HCT116 (cell line): ENCODE measurements at regions not wholly inside any gene's neighbourhood (a gene's known extent, or its start where the extent isn't known, plus 50 kb on each side); places are given as distances from the start of the nearest gene placed in this dataset.
A peak's percentile ranks its signal among the peaks of the same experiment; 100 is the strongest.

Experiments
- ATAC-seq: fragments of 200-7000 bp; cut with Tn5 transposase; 2 replicates; pipeline ENCODE4 v1.9.1; 2020; ENCODE audit warnings: mild to moderate bottlenecking, moderate library complexity
- BruUV-seq: library from RNA; stranded (reverse); fragments of 400-500 nt; replicated peaks from 2 replicates; lab custom pipeline; 2021; lab: Mats Ljungman, UMichigan
- CTCF ChIA-PET: fragments of 300-600 bp; sonication (Branson Sonifier 250); formaldehyde crosslinking; loops from one replicate; lab custom pipeline; 2021; ENCODE audit warnings: antibody characterized with exemption; lab: Charles Lee
- POLR2A ChIA-PET: fragments of 300-600, 350-600 bp; sonication (Branson Sonifier 250); formaldehyde crosslinking; loops from one replicate; lab custom pipeline; 2021; ENCODE audit warnings: antibody characterized with exemption; lab: Charles Lee
- RAD21 ChIA-PET, 2 experiments: fragments of 300-600 bp; sonication (Branson Sonifier 250); formaldehyde crosslinking; loops; one replicate each; lab custom pipeline; 2023; ENCODE audit warnings: low total read pairs in 2 of 2; ENCODE audit not compliant: uncharacterized antibody in 2 of 2, unreplicated experiment in 2 of 2, low non-redundant PET in 1 of 2; lab: Charles Lee
- DNase-seq: peaks from one replicate; pipeline ENCODE4 v3.0.0-alpha.2; 2010; ENCODE audit warnings: low read depth, low spot score
- H2AFZ ChIP-seq: fragments of 200-600 bp; shearing (Covaris generic), sonication (generic); 2 replicates; pipeline ENCODE4 v1.6.1; 2017; ENCODE audit warnings: low read depth, mixed run types, mixed read lengths, antibody characterized with exemption, low read length; ENCODE audit not compliant: poor library complexity, severe bottlenecking
- H3K27ac ChIP-seq: 2 replicates; pipeline ENCODE4 v1.5.1; 2012; ENCODE audit warnings: low read depth, low read length
- H3K27me3 ChIP-seq: fragments of 200-600 bp; sonication (generic); 2 replicates; pipeline ENCODE4 v1.6.1; 2016; ENCODE audit warnings: mixed run types, low read length, mixed read lengths; ENCODE audit not compliant: insufficient read depth
- H3K36me3 ChIP-seq, 2 experiments: fragments of 200-500 bp in 1 of 2; fragments of 200-600 bp in 1 of 2; sonication (Bioruptor generic) in 1 of 2; sonication (generic) in 1 of 2; 2 replicates each; pipeline versions ENCODE4 v1.5.1 to v1.6.1; 2014 to 2016; ENCODE audit warnings: low read length in 2 of 2, inconsistent platforms in 1 of 2, mixed read lengths in 1 of 2, mixed run types in 1 of 2; ENCODE audit not compliant: insufficient read depth in 2 of 2, control insufficient read depth in 1 of 2
- H3K4me1 ChIP-seq, 2 experiments: fragments of 200-600 bp in 1 of 2; sonication (generic) in 1 of 2; 2 replicates each; pipeline versions ENCODE4 v1.5.1 to v1.6.1; 2012 to 2017; ENCODE audit warnings: low read length in 2 of 2, inconsistent platforms in 1 of 2, mild to moderate bottlenecking in 1 of 2, mixed read lengths in 1 of 2, mixed run types in 1 of 2, moderate library complexity in 1 of 2; ENCODE audit not compliant: insufficient read depth in 2 of 2, control insufficient read depth in 1 of 2
- H3K4me2 ChIP-seq: fragments of 200-600 bp; sonication (generic); 2 replicates; pipeline ENCODE4 v1.6.1; 2017; ENCODE audit warnings: mixed run types, low read length, mixed read lengths
- H3K4me3 ChIP-seq, 2 experiments: fragments of 200-600 bp in 1 of 2; sonication (generic) in 1 of 2; replicated peaks in 1 of 2; 2 replicates each; pipeline ENCODE4 v1.5.1; 2011 to 2016; ENCODE audit warnings: low read length in 2 of 2, control low read depth in 1 of 2, low read depth in 1 of 2, mild to moderate bottlenecking in 1 of 2, mixed read lengths in 1 of 2, mixed run types in 1 of 2
- H3K79me2 ChIP-seq: fragments of 200-600 bp; sonication (generic); 2 replicates; pipeline ENCODE4 v1.6.1; 2017; ENCODE audit warnings: mild to moderate bottlenecking, mixed run types, low read length, moderate library complexity, mixed read lengths; ENCODE audit not compliant: insufficient read depth
- H3K9ac ChIP-seq: fragments of 200-600 bp; sonication (generic); 2 replicates; pipeline ENCODE4 v1.6.1; 2016; ENCODE audit warnings: low read length, mixed read lengths
- H3K9me2 ChIP-seq: fragments of 200-600 bp; sonication (generic), shearing (Covaris generic); 2 replicates; pipeline ENCODE4 v1.6.1; 2017; ENCODE audit warnings: mixed run types, mild to moderate bottlenecking, moderate library complexity; ENCODE audit not compliant: insufficient read depth
- H3K9me3 ChIP-seq, 2 experiments: fragments of 200-500 bp in 1 of 2; fragments of 200-600 bp in 1 of 2; sonication (Bioruptor generic) in 1 of 2; sonication (generic) in 1 of 2; 2 replicates each; pipeline ENCODE4 v1.6.1; 2014 to 2017; ENCODE audit warnings: low read length in 2 of 2, mixed read lengths in 2 of 2, inconsistent platforms in 1 of 2, low read depth in 1 of 2, mild to moderate bottlenecking in 1 of 2, mixed run types in 1 of 2, moderate library complexity in 1 of 2; ENCODE audit not compliant: control insufficient read depth in 1 of 2, insufficient read depth in 1 of 2
- H4K20me1 ChIP-seq: fragments of 200-600 bp; sonication (generic), shearing (Covaris generic); 2 replicates; pipeline ENCODE4 v1.6.1; 2017; ENCODE audit warnings: mixed run types, mild to moderate bottlenecking, moderate library complexity; ENCODE audit not compliant: insufficient read depth
- ATF3 ChIP-seq: IDR thresholded peaks from 2 replicates; pipeline ENCODE4 v1.6.1; 2012
- CBX3 ChIP-seq: IDR thresholded peaks from 2 replicates; pipeline ENCODE4 v1.6.1; 2012; ENCODE audit warnings: low read depth
- CEBPB ChIP-seq: IDR thresholded peaks from 2 replicates; pipeline ENCODE4 v1.6.1; 2012; ENCODE audit warnings: low read depth
- CTCF ChIP-seq, 3 experiments: fragments of 200-600 bp in 1 of 3; sonication (generic) in 1 of 3; IDR thresholded peaks in 2 of 3; conservative IDR thresholded peaks in 1 of 3; 2 replicates each; pipeline ENCODE4 v1.5.1; 2012 to 2017; ENCODE audit warnings: low read depth in 2 of 3, low read length in 2 of 3, antibody characterized with exemption in 1 of 3, borderline replicate concordance in 1 of 3, control low read depth in 1 of 3, mild to moderate bottlenecking in 1 of 3, mixed read lengths in 1 of 3, mixed run types in 1 of 3, moderate library complexity in 1 of 3; ENCODE audit not compliant: insufficient read depth in 1 of 3
- EGR1 ChIP-seq: IDR thresholded peaks from 2 replicates; pipeline ENCODE4 v1.6.1; 2012; ENCODE audit warnings: low read depth
- EZH2 ChIP-seq: fragments of 200-600 bp; sonication (generic); IDR thresholded peaks from 2 replicates; pipeline ENCODE4 v1.6.1; 2017; ENCODE audit warnings: antibody characterized with exemption, mixed run types
- EZH2phosphoT487 ChIP-seq: fragments of 200-600 bp; IDR thresholded peaks from 2 replicates; pipeline ENCODE4 v1.6.1; 2018; ENCODE audit warnings: antibody characterized with exemption, borderline replicate concordance
- FOSL1 ChIP-seq: IDR thresholded peaks from 2 replicates; pipeline ENCODE4 v1.6.1; 2012; ENCODE audit warnings: low read depth
- JUND ChIP-seq: IDR thresholded peaks from 2 replicates; pipeline ENCODE4 v1.6.1; 2012
- MAX ChIP-seq: IDR thresholded peaks from 2 replicates; pipeline ENCODE4 v1.6.1; 2012
- RAD21 ChIP-seq: IDR thresholded peaks from 2 replicates; pipeline ENCODE4 v1.6.1; 2012; ENCODE audit warnings: low read depth, mild to moderate bottlenecking
- SIN3A ChIP-seq: IDR thresholded peaks from 2 replicates; pipeline ENCODE4 v1.6.1; 2012; ENCODE audit warnings: low read depth
- SP1 ChIP-seq: IDR thresholded peaks from 2 replicates; pipeline ENCODE4 v1.6.1; 2012; ENCODE audit warnings: low read depth
- TCF7L2 ChIP-seq: IDR thresholded peaks from 2 replicates; pipeline ENCODE4 v1.7.0; 2011; ENCODE audit warnings: borderline replicate concordance, inconsistent platforms; ENCODE audit not compliant: insufficient read depth, insufficient read length; ENCODE audit errors: extremely low read depth
- ZFX ChIP-seq: fragments of 450-650 bp; IDR thresholded peaks from 2 replicates; pipeline ENCODE4 v1.6.1; 2017
- intact Hi-C: fragments of 100-400 bp; cut with micrococcal nuclease; formaldehyde crosslinking; loops from 2 replicates; pipeline ENCODE4 v1.10.0; 2022

GRCh38 chr14:53715193-53715721, 241.4 kb downstream of the BMP4 start:
- DNase-seq (peak; percentile 32), ATAC-seq (peak; percentile 86)
- RAD21 ChIA-PET: no interaction called here
- no peaks in the 10 kb centered on the region for H3K9me3 ChIP-seq
- H4K20me1 ChIP-seq: no peaks in the 10 kb centered on the region
- H3K4me3 ChIP-seq: no peak overlapping the region
- TF ChIP-seq EZH2: no peak
- TF ChIP-seq FOSL1: peak; percentile 25; the same call in 1 of the 2 replicates
- no peak for TF ChIP-seq RAD21
- TF ChIP-seq TCF7L2: no peak
- no peak; the same call in 1 of the 2 replicates for TF ChIP-seq JUND
- TF ChIP-seq ZFX: no peak
- no peak for TF ChIP-seq EGR1
- TF ChIP-seq CTCF (IDR thresholded peaks at IDR 0.05 in 2 of 3, conservative IDR thresholded peaks at IDR 0.05 in 1 of 3; ENCODE audit: borderline replicate concordance in 1 of 3, insufficient read depth in 1 of 3, low read depth in 2 of 3, low read length in 2 of 3): no peak
- TF ChIP-seq ATF3: no peak
- no peak for TF ChIP-seq SIN3A
- TF ChIP-seq MAX: no peak
- no peak for TF ChIP-seq SP1
- 0 out of 2 replicates have a peak, but pooled peaks have one; percentile 23 for TF ChIP-seq CBX3
- no peak for TF ChIP-seq CEBPB
- TF ChIP-seq EZH2phosphoT487: no peak
- H2AFZ ChIP-seq: no peak overlapping the region
- peak overlapping the region; percentile 41 for H3K4me2 ChIP-seq
- peaks cover 19% of the 10 kb centered on the region in 2 experiments for H3K4me1 ChIP-seq
- intact Hi-C loops: no loop called here
- peak overlapping the region; percentile 18 for H3K27ac ChIP-seq
- H3K9ac ChIP-seq: no peak overlapping the region
- no peaks in the 10 kb centered on the region for H3K9me2 ChIP-seq
- POLR2A ChIA-PET: no interaction called here
- no TSS peak for BruUV-seq
- CTCF ChIA-PET: interaction anchor here (1.0 kb wide), 1 partner anchor 460 kb away, joined by 3 read pairs; no protein-coding TSS in a partner anchor
- H3K79me2 ChIP-seq: no peaks in the 10 kb centered on the region
- no peaks in the 10 kb centered on the region for H3K27me3 ChIP-seq
- no peaks in the 10 kb centered on the region for H3K36me3 ChIP-seq
